Amygdala (tissue), 56 donors: ENCODE measurements at regions not wholly inside any gene's neighbourhood (a gene's known extent, or its start where the extent isn't known, plus 50 kb on each side); places are given as distances from the start of the nearest gene placed in this dataset.

Experiments used
- DNase-seq, 56 donors: peaks; one replicate each; lab custom pipeline; 2025; lab: John Stamatoyannopoulos, UW

GRCh38 chr11:127226949-127227348 lies 226.4 kb upstream of the KIRREL3 start:
- no peak for DNase-seq

GRCh38 chr11:127226380-127226779 lies 225.8 kb upstream of the KIRREL3 start:
- no peak for DNase-seq

GRCh38 chr11:127225619-127226018 lies 225.0 kb upstream of the KIRREL3 start:
- DNase-seq, result no peak

- DNase-seq, result no peak
Observed at GRCh38 chr11:127224276-127224675, 223.7 kb upstream of the KIRREL3 start.

- DNase-seq, result no peak
Observed at GRCh38 chr11:127223633-127224032, 223.1 kb upstream of the KIRREL3 start.

GRCh38 chr11:127223026-127223425 lies 222.5 kb upstream of the KIRREL3 start:
- DNase-seq, result no peak

- no peak for DNase-seq
Observed at GRCh38 chr11:127219704-127220103, 219.1 kb upstream of the KIRREL3 start.

- DNase-seq, result no peak
Observed at GRCh38 chr11:127218275-127218608, 217.7 kb upstream of the KIRREL3 start.

- DNase-seq, result no peak
Observed at GRCh38 chr11:127217452-127218274, 217.1 kb upstream of the KIRREL3 start.

- no peak for DNase-seq
Observed at GRCh38 chr11:127205688-127206217, 205.2 kb upstream of the KIRREL3 start.

- no peak for DNase-seq
Observed at GRCh38 chr11:127203490-127203889, 202.9 kb upstream of the KIRREL3 start.

- no peak for DNase-seq
Observed at GRCh38 chr11:127202105-127202504, 201.5 kb upstream of the KIRREL3 start.

- DNase-seq, result no peak
Observed at GRCh38 chr11:127199306-127199801, 198.8 kb upstream of the KIRREL3 start.

- peak in 1 of 56 donors; percentile 19 for DNase-seq
Observed at GRCh38 chr11:127195501-127196120, 195.0 kb upstream of the KIRREL3 start.

- no peak for DNase-seq
Observed at GRCh38 chr11:127194521-127194920, 194.0 kb upstream of the KIRREL3 start.

GRCh38 chr11:127193950-127194349 lies 193.4 kb upstream of the KIRREL3 start:
- no peak for DNase-seq

- no peak for DNase-seq
Observed at GRCh38 chr11:127191689-127192088, 191.1 kb upstream of the KIRREL3 start.

- no peak for DNase-seq
Observed at GRCh38 chr11:127191261-127191660, 190.7 kb upstream of the KIRREL3 start.

GRCh38 chr11:127182586-127183203 lies 182.1 kb upstream of the KIRREL3 start:
- no peak for DNase-seq

- no peak for DNase-seq
Observed at GRCh38 chr11:127157225-127157624, 156.7 kb upstream of the KIRREL3 start.

GRCh38 chr11:127149410-127149809 lies 148.8 kb upstream of the KIRREL3 start:
- no peak for DNase-seq
